Kidney (tissue), 13 donors: ENCODE measurements at regions not wholly inside any gene's neighbourhood (a gene's known extent, or its start where the extent isn't known, plus 50 kb on each side); places are given as distances from the start of the nearest gene placed in this dataset.

Experiments used
- DNase-seq, 5 donors: peaks; one replicate each; pipeline ENCODE4 v3.0.0-alpha.2; 2013 to 2020
- FAIRE-seq: peaks from 2 replicates; lab custom pipeline; 2012; peaks lifted over from hg19 to GRCh38; lab: Jason Lieb, UNC
- H3K27ac ChIP-seq, 2 donors: one replicate each; pipeline ENCODE4 v1.7.0; 2013; ENCODE audit warnings: low read depth in 2 of 2, low read length in 2 of 2, inconsistent platforms in 1 of 2
- H3K27me3 ChIP-seq: one replicate; pipeline ENCODE4 v1.7.1; 2013; ENCODE audit warnings: low read length, inconsistent platforms; ENCODE audit not compliant: control insufficient read depth, insufficient read depth
- H3K36me3 ChIP-seq, 3 donors: one replicate each; pipeline versions ENCODE4 v1.7.0 to v1.7.1; 2013; ENCODE audit warnings: low read length in 3 of 3, control low read depth in 1 of 3, inconsistent platforms in 1 of 3; ENCODE audit not compliant: insufficient read depth in 3 of 3, control insufficient read depth in 2 of 3
- H3K4me1 ChIP-seq, 3 donors: one replicate each; pipeline versions ENCODE4 v1.7.0 to v1.7.1; 2013; ENCODE audit warnings: low read length in 3 of 3, inconsistent platforms in 1 of 3, low read depth in 1 of 3; ENCODE audit not compliant: control insufficient read depth in 2 of 3, insufficient read depth in 2 of 3
- H3K4me3 ChIP-seq, 3 donors: one replicate each; pipeline versions ENCODE4 v1.7.0 to v1.8.1; 2013; ENCODE audit warnings: low read length in 3 of 3, control low read depth in 1 of 3, inconsistent platforms in 1 of 3
- H3K9ac ChIP-seq, 3 donors: one replicate each; pipeline versions ENCODE4 v1.7.0 to v1.7.1; 2013; ENCODE audit warnings: low read length in 3 of 3, control low read depth in 1 of 3, inconsistent platforms in 1 of 3
- H3K9me3 ChIP-seq, 3 donors: one replicate each; pipeline versions ENCODE4 v1.7.0 to v1.7.1; 2013; ENCODE audit warnings: low read length in 3 of 3, control low read depth in 1 of 3, inconsistent platforms in 1 of 3; ENCODE audit not compliant: control insufficient read depth in 2 of 3, insufficient read depth in 1 of 3
- intact Hi-C: fragments of 100-400 bp; cut with DNase I; formaldehyde crosslinking; loops from one replicate; pipeline ENCODE4 v1.11.1; 2022
- TF ChIP-seq, protein P1 (sequence below): IDR thresholded peaks from 3 replicates; pipeline ENCODE4 v1.5.1; 2012; ENCODE audit warnings: mild to moderate bottlenecking, moderate library complexity, borderline replicate concordance; ENCODE audit not compliant: insufficient read depth; ENCODE audit errors: extremely low read depth
- donor health status: control.
- donor health status: control.
- donor health status: control.
- donor health status: control.
- donor health status: control.
- donor health status: DM: yes; HTN: yes; CAD: no.
- donor health status: Normal renal cell carcinoma (clear cell type).

DNA sequence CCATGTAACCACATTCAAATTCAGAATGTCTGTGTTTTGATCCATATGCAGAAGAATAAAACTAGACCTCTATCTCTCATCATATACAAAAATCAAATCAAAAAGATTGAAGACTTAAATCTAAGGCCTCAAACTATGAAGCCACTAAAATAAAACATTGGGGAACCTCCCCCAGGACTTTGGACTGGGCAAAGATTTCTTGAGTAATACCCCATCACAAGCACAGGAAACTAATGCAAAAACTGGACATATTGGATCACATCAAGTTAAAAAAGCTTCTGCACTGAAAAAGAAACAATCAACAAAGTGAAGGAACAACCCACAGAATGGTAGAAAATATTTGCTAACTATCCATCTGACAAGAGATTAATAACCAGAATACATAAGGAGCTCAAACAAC lies 266.8 kb downstream of the EPM2A start:
- intact Hi-C loops = no loop called here

DNA sequence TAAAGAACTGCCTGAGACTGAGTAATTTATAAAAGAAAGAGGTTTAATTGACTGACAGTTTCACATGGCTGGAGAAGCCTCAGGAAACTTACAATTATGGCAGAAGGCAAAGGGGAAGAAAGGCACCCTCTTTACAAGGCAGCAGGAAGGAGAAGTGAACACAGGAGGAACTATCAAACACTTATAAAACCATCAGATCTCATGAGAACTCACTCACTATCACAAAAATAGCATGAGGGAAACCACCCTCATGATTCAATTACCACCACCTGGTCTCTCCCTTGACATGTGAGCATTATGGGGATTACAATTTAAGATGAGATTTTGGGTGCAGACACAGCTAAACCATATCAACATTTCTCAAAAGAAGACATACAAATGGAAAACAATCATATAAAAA lies 266.3 kb downstream of the EPM2A start:
- TF ChIP-seq, protein P1, sequence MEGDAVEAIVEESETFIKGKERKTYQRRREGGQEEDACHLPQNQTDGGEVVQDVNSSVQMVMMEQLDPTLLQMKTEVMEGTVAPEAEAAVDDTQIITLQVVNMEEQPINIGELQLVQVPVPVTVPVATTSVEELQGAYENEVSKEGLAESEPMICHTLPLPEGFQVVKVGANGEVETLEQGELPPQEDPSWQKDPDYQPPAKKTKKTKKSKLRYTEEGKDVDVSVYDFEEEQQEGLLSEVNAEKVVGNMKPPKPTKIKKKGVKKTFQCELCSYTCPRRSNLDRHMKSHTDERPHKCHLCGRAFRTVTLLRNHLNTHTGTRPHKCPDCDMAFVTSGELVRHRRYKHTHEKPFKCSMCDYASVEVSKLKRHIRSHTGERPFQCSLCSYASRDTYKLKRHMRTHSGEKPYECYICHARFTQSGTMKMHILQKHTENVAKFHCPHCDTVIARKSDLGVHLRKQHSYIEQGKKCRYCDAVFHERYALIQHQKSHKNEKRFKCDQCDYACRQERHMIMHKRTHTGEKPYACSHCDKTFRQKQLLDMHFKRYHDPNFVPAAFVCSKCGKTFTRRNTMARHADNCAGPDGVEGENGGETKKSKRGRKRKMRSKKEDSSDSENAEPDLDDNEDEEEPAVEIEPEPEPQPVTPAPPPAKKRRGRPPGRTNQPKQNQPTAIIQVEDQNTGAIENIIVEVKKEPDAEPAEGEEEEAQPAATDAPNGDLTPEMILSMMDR = no peak
- intact Hi-C loops = no loop called here
- Histone ChIP-seq H3K4me1 (no peaks in the 10 kb centered on the region), H3K27me3 (no peaks in the 10 kb centered on the region), H3K4me3 (no peak overlapping the region), H3K27ac (no peak overlapping the region), H3K36me3 (no peaks in the 10 kb centered on the region), H3K9ac (no peak overlapping the region), H3K9me3 (peaks cover 0 to 10% (median 0%) of the 10 kb centered on the region in 3 donors)
- no peak for FAIRE-seq
- no peak for DNase-seq

More for the DNA sequence above, 266.8 kb downstream of the EPM2A start:
- TF ChIP-seq, protein P1 = no peak
- peaks cover 0 to 7% (median 0%) of the 10 kb centered on the region in 3 donors for H3K9me3 ChIP-seq
- no peak overlapping the region for H3K9ac ChIP-seq
- no peaks in the 10 kb centered on the region for H3K27me3 ChIP-seq
- DNase-seq (no peak), FAIRE-seq (no peak)
- H3K4me3 ChIP-seq = no peak overlapping the region
- H3K4me1 ChIP-seq = no peaks in the 10 kb centered on the region
- H3K36me3 ChIP-seq = no peaks in the 10 kb centered on the region
- H3K27ac ChIP-seq = no peak overlapping the region

DNA sequence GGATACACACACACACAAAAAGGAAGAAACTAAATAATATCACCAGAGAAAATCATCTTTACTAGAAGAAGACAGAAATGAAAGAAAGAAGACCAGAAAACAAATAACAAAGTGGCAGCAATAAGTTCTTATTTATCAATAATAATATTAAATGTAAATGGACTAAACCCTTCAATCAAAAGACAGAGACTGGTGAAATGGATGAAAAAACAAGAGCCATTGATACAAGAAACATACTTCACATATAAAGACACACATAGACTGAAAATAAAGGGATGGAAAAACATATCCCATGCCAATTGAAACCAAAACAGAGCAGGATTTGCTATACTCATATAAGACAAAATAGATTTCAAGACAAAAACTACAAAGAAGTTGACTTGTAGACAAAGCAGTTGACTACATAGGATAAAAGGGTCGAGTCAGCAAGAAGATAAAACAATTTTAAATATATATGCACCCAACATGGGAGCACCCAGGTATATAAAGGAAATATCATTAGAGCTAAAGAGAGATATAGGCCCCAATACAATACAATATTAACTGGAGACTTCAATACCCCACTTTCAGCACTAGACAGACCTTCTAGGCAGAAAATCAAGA lies 259.4 kb downstream of the EPM2A start:
- DNase-seq (no peak), FAIRE-seq (no peak)
- intact Hi-C loops = no loop called here
- Histone ChIP-seq H3K9ac (no peak overlapping the region), H3K4me1 (no peaks in the 10 kb centered on the region), H3K27me3 (no peaks in the 10 kb centered on the region), H3K27ac (no peak overlapping the region), H3K9me3 (peaks cover 0 to 10% (median 6%) of the 10 kb centered on the region in 3 donors), H3K4me3 (no peak overlapping the region), H3K36me3 (no peaks in the 10 kb centered on the region)
- TF ChIP-seq, protein P1 = no peak

DNA sequence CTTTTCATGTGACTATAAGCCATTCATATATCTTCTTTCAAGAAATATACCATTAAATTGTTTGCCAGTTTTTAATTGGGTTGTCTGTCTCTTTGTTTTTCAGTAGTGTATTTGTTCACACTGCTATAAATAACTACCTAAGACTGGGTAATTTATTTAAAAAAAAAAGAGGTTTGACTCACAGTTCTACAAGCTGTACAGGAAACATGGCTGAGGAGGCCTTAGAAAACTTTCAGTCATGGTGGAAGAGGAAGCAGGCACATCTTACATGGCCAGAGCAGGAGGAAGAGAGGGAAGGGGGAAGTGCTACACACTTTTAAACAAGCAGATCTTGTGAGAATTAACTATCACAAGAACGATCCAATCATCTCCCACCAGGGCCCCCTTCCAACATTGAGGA lies 255.3 kb downstream of the EPM2A start:
- no peaks in the 10 kb centered on the region for H3K36me3 ChIP-seq
- no peak overlapping the region for H3K27ac ChIP-seq
- DNase-seq (no peak), FAIRE-seq (no peak)
- H3K27me3 ChIP-seq = no peaks in the 10 kb centered on the region
- no peak overlapping the region for H3K4me3 ChIP-seq
- intact Hi-C loops = no loop called here
- peaks cover 0 to 6% (median 0%) of the 10 kb centered on the region in 3 donors for H3K9me3 ChIP-seq
- TF ChIP-seq, protein P1 = no peak
- H3K9ac ChIP-seq = no peak overlapping the region
- H3K4me1 ChIP-seq = no peaks in the 10 kb centered on the region
